ENCODE measurements at regions not wholly inside any gene's neighbourhood (a gene's known extent, or its start where the extent isn't known, plus 50 kb on each side); places are given as distances from the start of the nearest gene placed in this dataset.

- TF ChIP-seq PBX3 (CRISPR knock-in tag; IDR thresholded peaks at IDR 0.05): no peak
- TF ChIP-seq ZNF843 (tag by site-specific recombination; IDR thresholded peaks at IDR 0.05): no peak
- TF ChIP-seq HOXA7 (CRISPR knock-in tag; IDR thresholded peaks at IDR 0.05; ENCODE audit: borderline replicate concordance): no peak
- TF ChIP-seq CTCF (tag by site-specific recombination; IDR thresholded peaks at IDR 0.05): no peak
- TF ChIP-seq ZNF558 (tag by site-specific recombination; IDR thresholded peaks at IDR 0.05): no peak
- no peak for TF ChIP-seq ZNF513 (tag by site-specific recombination; IDR thresholded peaks at IDR 0.05)
- no peak for TF ChIP-seq ZNF654 (tag by site-specific recombination; IDR thresholded peaks at IDR 0.05; ENCODE audit: low read depth)
- TF ChIP-seq ZNF623 (tag by site-specific recombination; IDR thresholded peaks at IDR 0.05): no peak
These were observed 153.8 kb downstream of the TTC32 start for GRCh38 chr2:19748073-19748375.
